Tibial nerve (tissue), 4 donors: ENCODE measurements at regions not wholly inside any gene's neighbourhood (a gene's known extent, or its start where the extent isn't known, plus 50 kb on each side); places are given as distances from the start of the nearest gene placed in this dataset.
"Not testable (repeated sequence)": the region's sequence is repeated elsewhere in the genome, so short reads cannot be mapped to it uniquely, and the experiment has no call there.

Experiments
- DNase-seq, 2 donors: peaks; one replicate each; pipeline ENCODE4 v3.0.0-alpha.2; 2019; ENCODE audit warnings: low spot score in 2 of 2
- H3K27ac ChIP-seq, 4 donors: fragments of 200-600 bp; sonication (generic) in 3 of 4; one replicate each; pipeline ENCODE4 v1.5.1; 2017 to 2019; ENCODE audit warnings: mild to moderate bottlenecking in 1 of 4
- H3K27me3 ChIP-seq, 2 donors: fragments of 200-600 bp; sonication (generic) in 1 of 2; one replicate each; pipeline versions ENCODE4 v1.5.1 to v1.6.0; 2017 to 2019
- H3K36me3 ChIP-seq, 3 donors: fragments of 200-600 bp; sonication (generic); one replicate each; pipeline ENCODE4 v1.5.1; 2018 to 2019
- H3K4me1 ChIP-seq, 4 donors: fragments of 200-600 bp; sonication (generic) in 3 of 4; one replicate each; pipeline ENCODE4 v1.5.1; 2017 to 2019
- H3K4me3 ChIP-seq, 4 donors: fragments of 200-600 bp; sonication (generic) in 3 of 4; one replicate each; pipeline ENCODE4 v1.5.1; 2017 to 2019; ENCODE audit warnings: mild to moderate bottlenecking in 1 of 4, moderate library complexity in 1 of 4
- H3K9me3 ChIP-seq, 4 donors: fragments of 200-600 bp; sonication (generic) in 3 of 4; one replicate each; pipeline ENCODE4 v1.5.1; 2017 to 2019
- EP300 ChIP-seq, 2 donors: sonication (generic); formaldehyde crosslinking; IDR thresholded peaks; one replicate each; pipeline ENCODE4 v1.6.1; 2017; ENCODE audit warnings: antibody characterized with exemption in 2 of 2, mild to moderate bottlenecking in 1 of 2
- POLR2A ChIP-seq, 2 donors: fragments of 450-650 bp; IDR thresholded peaks; one replicate each; pipeline ENCODE4 v1.6.1; 2017; ENCODE audit warnings: antibody characterized with exemption in 2 of 2, mild to moderate bottlenecking in 2 of 2, moderate library complexity in 2 of 2
- WGBS, 2 donors: methylation state at CpG; one replicate each; pipeline ENCODE4 v1.1.5; 2018; 5-methylcytosine and 5-hydroxymethylcytosine counted together
- TF ChIP-seq, protein P1 (sequence below), 5 experiments: fragments of 200-600 bp in 3 of 5; fragments of 450-650 bp in 2 of 5; sonication (generic) in 3 of 5; IDR thresholded peaks; one replicate each; pipeline ENCODE4 v1.5.1; 2016 to 2019; ENCODE audit warnings: antibody characterized with exemption in 5 of 5, mild to moderate bottlenecking in 3 of 5, moderate library complexity in 2 of 5

DNA sequence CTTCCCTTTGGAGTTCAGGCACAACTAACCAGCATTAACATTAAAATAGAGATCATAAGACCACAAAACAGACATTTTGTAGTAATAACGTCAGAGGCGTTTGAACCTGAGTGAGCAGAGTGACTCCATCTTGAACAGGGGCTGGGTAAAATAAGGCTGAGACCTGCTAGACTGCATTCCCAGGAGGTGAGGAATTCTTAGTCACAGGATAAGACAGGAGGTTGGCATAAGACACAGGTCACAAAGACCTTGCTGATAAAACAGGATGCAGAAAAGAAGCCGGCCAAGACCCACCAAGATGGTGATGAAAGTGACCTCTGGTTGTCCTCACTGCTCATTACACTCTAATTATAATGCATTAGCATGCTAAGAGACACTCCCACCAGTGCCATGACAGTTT, 493.2 kb upstream of the AUTS2 start:
- no peak overlapping the region for H3K4me3 ChIP-seq
- H3K27me3 ChIP-seq = no peaks in the 10 kb centered on the region
- no peak for DNase-seq
- WGBS, 2 donors = 86 to 88% methylated on average over 3 of the region's 3 CpGs
- no peaks in the 10 kb centered on the region for H3K9me3 ChIP-seq
- TF ChIP-seq, protein P1, sequence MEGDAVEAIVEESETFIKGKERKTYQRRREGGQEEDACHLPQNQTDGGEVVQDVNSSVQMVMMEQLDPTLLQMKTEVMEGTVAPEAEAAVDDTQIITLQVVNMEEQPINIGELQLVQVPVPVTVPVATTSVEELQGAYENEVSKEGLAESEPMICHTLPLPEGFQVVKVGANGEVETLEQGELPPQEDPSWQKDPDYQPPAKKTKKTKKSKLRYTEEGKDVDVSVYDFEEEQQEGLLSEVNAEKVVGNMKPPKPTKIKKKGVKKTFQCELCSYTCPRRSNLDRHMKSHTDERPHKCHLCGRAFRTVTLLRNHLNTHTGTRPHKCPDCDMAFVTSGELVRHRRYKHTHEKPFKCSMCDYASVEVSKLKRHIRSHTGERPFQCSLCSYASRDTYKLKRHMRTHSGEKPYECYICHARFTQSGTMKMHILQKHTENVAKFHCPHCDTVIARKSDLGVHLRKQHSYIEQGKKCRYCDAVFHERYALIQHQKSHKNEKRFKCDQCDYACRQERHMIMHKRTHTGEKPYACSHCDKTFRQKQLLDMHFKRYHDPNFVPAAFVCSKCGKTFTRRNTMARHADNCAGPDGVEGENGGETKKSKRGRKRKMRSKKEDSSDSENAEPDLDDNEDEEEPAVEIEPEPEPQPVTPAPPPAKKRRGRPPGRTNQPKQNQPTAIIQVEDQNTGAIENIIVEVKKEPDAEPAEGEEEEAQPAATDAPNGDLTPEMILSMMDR (IDR thresholded peaks at IDR 0.05) = no peak
- no peak for TF ChIP-seq EP300 (IDR thresholded peaks at IDR 0.05)
- no peak for TF ChIP-seq POLR2A (IDR thresholded peaks at IDR 0.05)
- H3K4me1 ChIP-seq = no peaks in the 10 kb centered on the region
- no peak overlapping the region for H3K27ac ChIP-seq
- no peaks in the 10 kb centered on the region for H3K36me3 ChIP-seq

DNA sequence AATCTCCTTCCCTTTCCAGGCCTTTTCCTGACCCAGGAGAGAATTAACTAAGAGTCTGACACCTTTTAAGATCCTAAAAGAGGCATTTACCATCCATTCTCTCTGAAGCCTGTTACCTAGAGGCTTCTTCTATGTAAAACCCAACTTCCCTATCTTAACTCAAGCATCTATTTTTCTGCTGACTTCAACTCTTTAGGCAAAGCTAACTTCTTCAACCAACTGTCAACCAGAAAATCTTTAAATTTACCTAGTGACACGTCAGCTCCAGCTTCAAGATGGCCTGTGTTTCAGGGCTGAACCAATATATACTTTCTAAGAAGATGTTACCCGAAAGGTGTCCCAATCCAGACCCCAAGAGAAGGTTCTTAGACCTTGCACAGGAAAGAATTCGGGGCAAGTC, 492.3 kb upstream of the AUTS2 start:
- 88 to 95% methylated on average over 3 of the region's 3 CpGs for WGBS, 2 donors
- no peak for DNase-seq
- Histone ChIP-seq H3K27me3 (no peaks in the 10 kb centered on the region), H3K36me3 (no peaks in the 10 kb centered on the region), H3K9me3 (no peaks in the 10 kb centered on the region), H3K27ac (no peak overlapping the region), H3K4me3 (no peak overlapping the region), H3K4me1 (peaks cover 0 to 5% (median 0%) of the 10 kb centered on the region in 4 donors)
- TF ChIP-seq, protein P1 (IDR thresholded peaks at IDR 0.05) = no peak
- TF ChIP-seq POLR2A (IDR thresholded peaks at IDR 0.05) (no peak), EP300 (IDR thresholded peaks at IDR 0.05) (no peak)

DNA sequence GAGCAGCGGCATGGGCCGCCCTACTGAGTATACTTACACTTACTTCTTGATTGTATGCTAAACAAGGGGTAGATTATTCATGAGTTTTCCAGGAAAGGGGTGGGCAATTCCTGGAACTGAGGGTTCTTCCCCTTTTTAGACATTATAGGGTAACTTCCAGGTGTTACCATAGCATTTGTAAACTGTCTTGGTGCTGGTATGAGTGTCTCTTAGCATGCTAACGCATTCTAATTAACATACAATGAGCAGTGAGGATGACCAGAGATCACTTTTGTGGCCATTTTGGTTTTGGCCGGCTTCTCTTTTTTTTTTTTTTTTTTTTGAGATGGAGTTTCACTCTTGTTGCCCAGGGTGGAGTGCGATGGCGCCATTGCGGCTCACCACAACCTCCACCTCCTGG, 491.8 kb upstream of the AUTS2 start:
- not testable (repeated sequence) for DNase-seq, H3K27me3 ChIP-seq, H3K36me3 ChIP-seq, H3K4me1 ChIP-seq, H3K27ac ChIP-seq, H3K9me3 ChIP-seq, H3K4me3 ChIP-seq
- WGBS, 2 donors = 95 to 98% methylated on average over 7 of the region's 7 CpGs

DNA sequence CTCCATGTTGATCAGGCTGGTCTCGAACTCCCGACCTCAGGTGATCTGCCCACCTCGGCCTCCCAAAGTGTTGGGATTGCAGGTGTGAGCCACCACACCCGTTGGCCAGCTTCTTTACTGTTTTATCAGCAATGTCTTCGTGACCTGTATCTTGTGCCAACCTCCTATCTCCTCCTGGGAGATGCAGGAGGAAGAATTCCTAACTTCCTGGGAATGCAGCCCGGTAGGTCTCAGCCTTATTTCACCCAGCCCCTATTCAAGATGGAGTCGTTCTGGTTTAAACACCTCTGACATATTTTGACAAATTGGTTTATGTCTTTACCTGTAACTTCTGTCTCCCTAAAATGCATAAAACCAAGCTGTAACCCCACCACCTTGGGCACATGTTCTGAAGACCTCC, 491.3 kb upstream of the AUTS2 start:
- H3K27me3 ChIP-seq, H3K27ac ChIP-seq, H3K36me3 ChIP-seq, H3K9me3 ChIP-seq, DNase-seq, H3K4me3 ChIP-seq, H3K4me1 ChIP-seq: not testable (repeated sequence)
- 87 to 91% methylated on average over 7 of the region's 7 CpGs for WGBS, 2 donors

DNA sequence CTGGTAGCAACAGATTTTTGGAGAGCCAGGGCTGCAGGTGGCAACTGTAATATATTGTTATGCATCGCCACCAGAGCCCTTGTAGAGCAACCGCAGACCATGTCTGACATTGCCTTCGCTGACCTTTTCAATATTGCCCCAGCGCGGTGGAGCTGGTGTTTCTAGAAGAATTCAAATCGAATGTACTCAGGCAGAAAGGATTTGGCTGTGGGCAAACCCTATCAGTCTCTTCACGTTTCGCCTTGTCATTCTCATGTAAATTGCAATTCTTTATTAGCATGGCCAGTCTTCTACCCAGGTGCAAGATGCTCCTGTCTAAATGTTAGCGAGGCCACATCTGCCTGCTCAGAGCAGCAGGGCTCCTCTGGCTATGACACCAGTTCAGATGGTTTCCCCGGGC, 490.2 kb upstream of the AUTS2 start:
- Histone ChIP-seq H3K4me1 (peaks cover 0 to 6% (median 0%) of the 10 kb centered on the region in 4 donors), H3K27ac (no peak overlapping the region), H3K27me3 (no peaks in the 10 kb centered on the region), H3K4me3 (no peak overlapping the region), H3K9me3 (peaks cover 0 to 2% (median 0%) of the 10 kb centered on the region in 4 donors), H3K36me3 (no peaks in the 10 kb centered on the region)
- no peak for DNase-seq
- TF ChIP-seq EP300 (IDR thresholded peaks at IDR 0.05) = no peak
- TF ChIP-seq, protein P1 (IDR thresholded peaks at IDR 0.05) = no peak
- no peak for TF ChIP-seq POLR2A (IDR thresholded peaks at IDR 0.05)
- WGBS, 2 donors = 91 to 96% methylated on average over 10 of the region's 10 CpGs

DNA sequence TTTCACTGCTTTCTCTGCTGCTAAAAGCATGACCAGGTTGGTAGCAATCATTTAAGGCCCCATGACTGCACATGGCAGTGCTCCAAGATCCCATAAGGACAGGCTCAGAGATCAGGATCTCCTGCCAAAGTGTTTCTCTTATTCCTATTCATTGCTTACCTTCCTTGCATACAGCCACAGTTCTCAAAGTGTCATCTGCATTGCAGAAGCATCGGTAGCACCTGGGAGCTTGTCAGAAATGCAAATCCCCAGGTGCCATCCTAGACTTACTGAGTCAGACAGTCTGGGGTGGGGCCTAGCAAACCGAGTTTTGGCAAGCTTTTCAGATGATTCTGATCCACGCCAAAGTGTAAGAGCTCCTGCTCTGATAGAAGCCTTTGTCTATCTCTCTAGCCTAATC, 489.0 kb upstream of the AUTS2 start:
- Histone ChIP-seq H3K9me3 (peaks cover 0 to 4% (median 0%) of the 10 kb centered on the region in 4 donors), H3K4me1 (peaks cover 0 to 6% (median 0%) of the 10 kb centered on the region in 4 donors), H3K36me3 (no peaks in the 10 kb centered on the region), H3K27ac (no peak overlapping the region), H3K27me3 (no peaks in the 10 kb centered on the region), H3K4me3 (no peak overlapping the region)
- whole genome bisulfite sequencing, 2 donors = 50 to 52% methylated on average over 3 of the region's 3 CpGs
- no peak for DNase-seq
- no peak for TF ChIP-seq POLR2A (IDR thresholded peaks at IDR 0.05)
- no peak for TF ChIP-seq EP300 (IDR thresholded peaks at IDR 0.05)
- TF ChIP-seq, protein P1 (IDR thresholded peaks at IDR 0.05) = no peak
